GM23338 (cell line): ENCODE measurements at regions not wholly inside any gene's neighbourhood (a gene's known extent, or its start where the extent isn't known, plus 50 kb on each side); places are given as distances from the start of the nearest gene placed in this dataset.

Source experiments
- ATAC-seq: fragments of 200-7000 bp; cut with Tn5 transposase; 3 replicates; pipeline ENCODE4 v1.9.1; 2020
- DNase-seq: peaks from one replicate; pipeline ENCODE4 v3.0.0-alpha.2; 2015; ENCODE audit warnings: low spot score
- H2AFZ ChIP-seq: fragments of 200-600 bp; sonication (generic); 2 replicates; pipeline ENCODE4 v1.8.0; 2016; ENCODE audit warnings: antibody characterized with exemption, mild to moderate bottlenecking, moderate library complexity
- H3F3A ChIP-seq: fragments of 200-600 bp; sonication (generic); replicated peaks from 2 replicates; pipeline ENCODE4 v1.8.0; 2017; ENCODE audit warnings: antibody characterized with exemption, mixed run types, low read depth
- H3K27ac ChIP-seq: fragments of 200-600 bp; sonication (generic); 2 replicates; pipeline ENCODE4 v1.6.1; 2016; ENCODE audit warnings: low read depth
- H3K27me3 ChIP-seq: fragments of 200-600 bp; sonication (generic); 2 replicates; pipeline ENCODE4 v1.8.0; 2016; ENCODE audit warnings: mild to moderate bottlenecking, mixed run types, moderate library complexity; ENCODE audit not compliant: insufficient read depth
- H3K36me3 ChIP-seq: fragments of 200-600 bp; sonication (generic); 2 replicates; pipeline ENCODE4 v1.8.0; 2016; ENCODE audit warnings: mild to moderate bottlenecking; ENCODE audit not compliant: insufficient read depth
- H3K4me1 ChIP-seq: fragments of 200-600 bp; sonication (generic); 2 replicates; pipeline ENCODE4 v1.8.0; 2016; ENCODE audit warnings: mild to moderate bottlenecking, moderate library complexity; ENCODE audit not compliant: insufficient read depth
- H3K4me2 ChIP-seq: fragments of 200-600 bp; sonication (generic); 2 replicates; pipeline ENCODE4 v1.7.1; 2017; ENCODE audit warnings: mixed run types
- H3K4me3 ChIP-seq: fragments of 200-600 bp; sonication (generic); 2 replicates; pipeline ENCODE4 v1.6.1; 2016; ENCODE audit warnings: mixed run types
- H3K79me2 ChIP-seq: fragments of 200-600 bp; sonication (generic); replicated peaks from 2 replicates; pipeline ENCODE4 v1.8.0; 2017; ENCODE audit warnings: mild to moderate bottlenecking; ENCODE audit not compliant: insufficient read depth
- H3K9me2 ChIP-seq: fragments of 200-600 bp; sonication (generic); 2 replicates; pipeline ENCODE4 v1.8.0; 2017; ENCODE audit not compliant: insufficient read depth
- H4K20me1 ChIP-seq: fragments of 200-600 bp; sonication (generic); replicated peaks from 2 replicates; pipeline ENCODE4 v1.8.0; 2017; ENCODE audit warnings: mild to moderate bottlenecking; ENCODE audit not compliant: insufficient read depth
- H3K27ac Mint-ChIP-seq: 2 replicates; pipeline ENCODE4 v1.8.0; 2020; ENCODE audit warnings: inconsistent platforms, mild to moderate bottlenecking, moderate library complexity, mixed read lengths
- H3K27me3 Mint-ChIP-seq: 3 replicates; pipeline ENCODE4 v1.8.0; 2022; ENCODE audit warnings: low read depth, mild to moderate bottlenecking, moderate library complexity, mixed read lengths, inconsistent platforms; ENCODE audit not compliant: insufficient read depth, poor library complexity
- H3K36me3 Mint-ChIP-seq: 3 replicates; pipeline ENCODE4 v1.8.0; 2021; ENCODE audit warnings: low read depth, mild to moderate bottlenecking, inconsistent platforms, moderate library complexity, mixed read lengths
- H3K4me1 Mint-ChIP-seq: 3 replicates; pipeline ENCODE4 v1.8.0; 2020; ENCODE audit warnings: mild to moderate bottlenecking, inconsistent platforms, mixed read lengths
- H3K4me3 Mint-ChIP-seq: 3 replicates; pipeline ENCODE4 v1.8.0; 2021; ENCODE audit warnings: moderate library complexity, mild to moderate bottlenecking, inconsistent platforms, mixed read lengths
- H3K9me3 Mint-ChIP-seq: 3 replicates; pipeline ENCODE4 v1.8.0; 2020; ENCODE audit warnings: moderate library complexity, mild to moderate bottlenecking, inconsistent platforms, mixed read lengths
- CREB1 ChIP-seq: fragments of 250-450 bp; sonication (Bioruptor Pico); IDR thresholded peaks from 2 replicates; pipeline ENCODE4 v1.5.0; 2020; ENCODE audit warnings: low read depth, mild to moderate bottlenecking, moderate library complexity
- EZH2 ChIP-seq: fragments of 200-600 bp; sonication (generic); IDR thresholded peaks from one replicate; pipeline ENCODE4 v1.8.0; 2017; ENCODE audit warnings: antibody characterized with exemption, mild to moderate bottlenecking, low read depth; ENCODE audit not compliant: unreplicated experiment
- JUNB ChIP-seq: IDR thresholded peaks from one replicate; pipeline ENCODE4 v1.6.1; 2016; ENCODE audit warnings: antibody characterized with exemption; ENCODE audit not compliant: unreplicated experiment
- POLR2AphosphoS5 ChIP-seq: IDR thresholded peaks from 2 replicates; pipeline ENCODE4 v1.6.1; 2016; ENCODE audit warnings: antibody characterized with exemption, low read depth
- STAT1 ChIP-seq: IDR thresholded peaks from one replicate; pipeline ENCODE4 v1.6.1; 2016; ENCODE audit warnings: antibody characterized with exemption; ENCODE audit not compliant: unreplicated experiment
- ZNF114 ChIP-seq: fragments of 250-450 bp; sonication (Bioruptor Pico); IDR thresholded peaks from 2 replicates; pipeline ENCODE4 v1.5.0; 2020; ENCODE audit warnings: mild to moderate bottlenecking, moderate library complexity
- TF ChIP-seq, protein P1 (sequence below), 2 experiments: fragments of 200-600 bp in 1 of 2; sonication (generic) in 1 of 2; conservative IDR thresholded peaks; 2 replicates each; pipeline versions ENCODE4 v1.5.1 to v1.6.1; 2016 to 2017; ENCODE audit warnings: antibody characterized with exemption in 2 of 2, low read depth in 2 of 2, mild to moderate bottlenecking in 2 of 2, moderate library complexity in 1 of 2
- TF ChIP-seq, protein P2 (sequence below): IDR thresholded peaks from one replicate; pipeline ENCODE4 v1.6.1; 2018; ENCODE audit warnings: antibody characterized with exemption; ENCODE audit not compliant: unreplicated experiment
- TF ChIP-seq, protein P3 (sequence below): IDR thresholded peaks from 2 replicates; pipeline ENCODE4 v1.6.1; 2016; ENCODE audit warnings: antibody characterized with exemption

DNA sequence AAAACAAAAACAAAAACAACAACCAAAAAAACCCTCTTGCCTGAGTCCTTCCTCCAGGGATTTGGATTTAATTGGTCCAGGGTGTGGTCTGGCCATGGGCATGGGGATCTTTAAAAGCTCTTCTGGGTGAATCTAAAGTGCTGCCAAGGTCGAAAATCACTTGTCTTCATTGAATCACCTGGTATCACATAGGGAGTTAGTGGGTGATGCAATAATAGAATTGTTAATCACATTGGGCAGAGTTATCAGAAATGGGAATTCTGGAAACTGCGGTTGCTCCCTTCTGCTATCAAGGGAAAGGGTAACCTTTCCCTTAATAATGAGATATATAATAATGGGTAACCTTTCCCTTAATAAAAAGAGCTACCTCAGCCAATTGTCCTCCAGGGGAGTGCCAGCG is 267.9 kb upstream of the KLF3 start:
- no peak overlapping the region for H3K4me3 ChIP-seq
- Mint-ChIP-seq H3K9me3 (peaks cover 43% of the 10 kb centered on the region), H3K4me3 (no peak overlapping the region), H3K27ac (no peak overlapping the region), H3K36me3 (peaks cover 40% of the 10 kb centered on the region), H3K4me1 (no peaks in the 10 kb centered on the region), H3K27me3 (no peaks in the 10 kb centered on the region)
- H4K20me1 ChIP-seq: no peaks in the 10 kb centered on the region
- H3K79me2 ChIP-seq: no peaks in the 10 kb centered on the region
- no peak overlapping the region for H2AFZ ChIP-seq
- no peaks in the 10 kb centered on the region for H3F3A ChIP-seq
- H3K36me3 ChIP-seq: no peaks in the 10 kb centered on the region
- H3K27ac ChIP-seq: no peak overlapping the region
- H3K4me1 ChIP-seq: no peaks in the 10 kb centered on the region; the same call in 1 of the 2 replicates
- DNase-seq (no peak), ATAC-seq (no peak)
- no peaks in the 10 kb centered on the region; the same call in 1 of the 2 replicates for H3K9me2 ChIP-seq
- TF ChIP-seq, protein P1, sequence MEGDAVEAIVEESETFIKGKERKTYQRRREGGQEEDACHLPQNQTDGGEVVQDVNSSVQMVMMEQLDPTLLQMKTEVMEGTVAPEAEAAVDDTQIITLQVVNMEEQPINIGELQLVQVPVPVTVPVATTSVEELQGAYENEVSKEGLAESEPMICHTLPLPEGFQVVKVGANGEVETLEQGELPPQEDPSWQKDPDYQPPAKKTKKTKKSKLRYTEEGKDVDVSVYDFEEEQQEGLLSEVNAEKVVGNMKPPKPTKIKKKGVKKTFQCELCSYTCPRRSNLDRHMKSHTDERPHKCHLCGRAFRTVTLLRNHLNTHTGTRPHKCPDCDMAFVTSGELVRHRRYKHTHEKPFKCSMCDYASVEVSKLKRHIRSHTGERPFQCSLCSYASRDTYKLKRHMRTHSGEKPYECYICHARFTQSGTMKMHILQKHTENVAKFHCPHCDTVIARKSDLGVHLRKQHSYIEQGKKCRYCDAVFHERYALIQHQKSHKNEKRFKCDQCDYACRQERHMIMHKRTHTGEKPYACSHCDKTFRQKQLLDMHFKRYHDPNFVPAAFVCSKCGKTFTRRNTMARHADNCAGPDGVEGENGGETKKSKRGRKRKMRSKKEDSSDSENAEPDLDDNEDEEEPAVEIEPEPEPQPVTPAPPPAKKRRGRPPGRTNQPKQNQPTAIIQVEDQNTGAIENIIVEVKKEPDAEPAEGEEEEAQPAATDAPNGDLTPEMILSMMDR (conservative IDR thresholded peaks at IDR 0.05; ENCODE audit: low read depth in 2 of 2): no peak
- no peak for TF ChIP-seq STAT1
- no peak for TF ChIP-seq CREB1
- TF ChIP-seq, protein P2, sequence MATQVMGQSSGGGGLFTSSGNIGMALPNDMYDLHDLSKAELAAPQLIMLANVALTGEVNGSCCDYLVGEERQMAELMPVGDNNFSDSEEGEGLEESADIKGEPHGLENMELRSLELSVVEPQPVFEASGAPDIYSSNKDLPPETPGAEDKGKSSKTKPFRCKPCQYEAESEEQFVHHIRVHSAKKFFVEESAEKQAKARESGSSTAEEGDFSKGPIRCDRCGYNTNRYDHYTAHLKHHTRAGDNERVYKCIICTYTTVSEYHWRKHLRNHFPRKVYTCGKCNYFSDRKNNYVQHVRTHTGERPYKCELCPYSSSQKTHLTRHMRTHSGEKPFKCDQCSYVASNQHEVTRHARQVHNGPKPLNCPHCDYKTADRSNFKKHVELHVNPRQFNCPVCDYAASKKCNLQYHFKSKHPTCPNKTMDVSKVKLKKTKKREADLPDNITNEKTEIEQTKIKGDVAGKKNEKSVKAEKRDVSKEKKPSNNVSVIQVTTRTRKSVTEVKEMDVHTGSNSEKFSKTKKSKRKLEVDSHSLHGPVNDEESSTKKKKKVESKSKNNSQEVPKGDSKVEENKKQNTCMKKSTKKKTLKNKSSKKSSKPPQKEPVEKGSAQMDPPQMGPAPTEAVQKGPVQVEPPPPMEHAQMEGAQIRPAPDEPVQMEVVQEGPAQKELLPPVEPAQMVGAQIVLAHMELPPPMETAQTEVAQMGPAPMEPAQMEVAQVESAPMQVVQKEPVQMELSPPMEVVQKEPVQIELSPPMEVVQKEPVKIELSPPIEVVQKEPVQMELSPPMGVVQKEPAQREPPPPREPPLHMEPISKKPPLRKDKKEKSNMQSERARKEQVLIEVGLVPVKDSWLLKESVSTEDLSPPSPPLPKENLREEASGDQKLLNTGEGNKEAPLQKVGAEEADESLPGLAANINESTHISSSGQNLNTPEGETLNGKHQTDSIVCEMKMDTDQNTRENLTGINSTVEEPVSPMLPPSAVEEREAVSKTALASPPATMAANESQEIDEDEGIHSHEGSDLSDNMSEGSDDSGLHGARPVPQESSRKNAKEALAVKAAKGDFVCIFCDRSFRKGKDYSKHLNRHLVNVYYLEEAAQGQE: no peak
- no peak for TF ChIP-seq JUNB
- no peak for TF ChIP-seq ZNF114 (CRISPR knock-in tag)
- TF ChIP-seq, protein P3, sequence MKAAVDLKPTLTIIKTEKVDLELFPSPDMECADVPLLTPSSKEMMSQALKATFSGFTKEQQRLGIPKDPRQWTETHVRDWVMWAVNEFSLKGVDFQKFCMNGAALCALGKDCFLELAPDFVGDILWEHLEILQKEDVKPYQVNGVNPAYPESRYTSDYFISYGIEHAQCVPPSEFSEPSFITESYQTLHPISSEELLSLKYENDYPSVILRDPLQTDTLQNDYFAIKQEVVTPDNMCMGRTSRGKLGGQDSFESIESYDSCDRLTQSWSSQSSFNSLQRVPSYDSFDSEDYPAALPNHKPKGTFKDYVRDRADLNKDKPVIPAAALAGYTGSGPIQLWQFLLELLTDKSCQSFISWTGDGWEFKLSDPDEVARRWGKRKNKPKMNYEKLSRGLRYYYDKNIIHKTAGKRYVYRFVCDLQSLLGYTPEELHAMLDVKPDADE: no peak
- TF ChIP-seq POLR2AphosphoS5: no peak
- H3K27me3 ChIP-seq: no peaks in the 10 kb centered on the region
- H3K4me2 ChIP-seq: no peak overlapping the region

DNA sequence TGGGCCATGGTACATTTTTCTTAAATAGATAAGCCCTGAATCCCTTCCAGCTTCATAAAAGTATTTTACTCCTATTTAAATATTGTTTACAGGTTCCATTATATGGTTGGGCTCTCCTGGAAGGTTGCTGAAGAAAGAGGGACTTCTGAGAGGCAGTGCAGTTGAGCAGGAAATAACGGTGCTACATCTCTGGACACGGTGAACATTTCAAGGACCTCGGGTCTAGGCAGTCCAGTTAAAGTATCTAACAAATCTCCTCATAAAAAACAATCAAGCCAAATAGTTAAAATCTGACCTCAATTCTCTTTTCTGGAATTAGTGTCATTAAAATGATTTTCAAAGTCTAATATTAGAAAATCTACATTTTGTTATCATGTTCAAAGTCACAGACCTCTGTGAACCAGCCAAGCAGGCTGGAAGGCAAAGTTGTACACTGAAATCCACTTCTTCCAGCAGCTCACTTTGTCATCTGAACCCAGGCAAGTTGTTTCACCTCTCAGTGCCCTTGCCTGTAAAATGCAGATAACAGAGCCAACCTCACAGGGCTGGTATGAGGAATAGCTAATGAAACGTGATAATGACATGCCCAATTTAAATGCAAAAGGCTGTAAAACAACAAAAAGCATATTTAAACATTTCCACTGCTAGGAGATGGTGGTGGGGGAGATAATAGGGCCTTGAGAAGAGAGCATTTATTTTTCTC is 267.0 kb upstream of the KLF3 start:
- Histone ChIP-seq H3K9me2 (no peaks in the 10 kb centered on the region; the same call in 1 of the 2 replicates), H3K36me3 (no peaks in the 10 kb centered on the region), H2AFZ (no peak overlapping the region), H3K4me2 (no peak overlapping the region), H3K27me3 (no peaks in the 10 kb centered on the region), H3K79me2 (no peaks in the 10 kb centered on the region), H3K4me1 (no peaks in the 10 kb centered on the region; the same call in 1 of the 2 replicates), H4K20me1 (no peaks in the 10 kb centered on the region), H3K27ac (no peak overlapping the region), H3F3A (no peaks in the 10 kb centered on the region), H3K4me3 (no peak overlapping the region)
- ATAC-seq (no peak), DNase-seq (peak; percentile 8)
- Mint-ChIP-seq H3K36me3 (peaks cover 31% of the 10 kb centered on the region), H3K27ac (no peak overlapping the region), H3K4me1 (no peaks in the 10 kb centered on the region), H3K9me3 (peaks cover 34% of the 10 kb centered on the region), H3K4me3 (no peak overlapping the region), H3K27me3 (no peaks in the 10 kb centered on the region)
- TF ChIP-seq EZH2 (no peak), JUNB (no peak)
